CD4-positive, CD25-positive, alpha-beta regulatory T cell (primary cell): ENCODE measurements at regions not wholly inside any gene's neighbourhood (a gene's known extent, or its start where the extent isn't known, plus 50 kb on each side); places are given as distances from the start of the nearest gene placed in this dataset.

Experiments
- ATAC-seq, 2 donors: fragments of 150-1000 bp; cut with Tn5 transposase; one replicate each; pipeline ENCODE4 v1.10.0; 2021; ENCODE audit warnings: low read depth in 2 of 2, moderate number of reproducible peaks in 2 of 2, moderate library complexity in 1 of 2
- DNase-seq, 3 donors: peaks; one replicate each; pipeline versions ENCODE4 v3.0.0 to v3.0.0-alpha.2; 2012 to 2022; ENCODE audit warnings: mixed read lengths in 1 of 3
- H3K27ac ChIP-seq: one replicate; pipeline ENCODE4 v1.7.0; 2013; ENCODE audit warnings: mild to moderate bottlenecking, low read length; ENCODE audit not compliant: insufficient read depth, poor library complexity, severe bottlenecking
- H3K27me3 ChIP-seq: one replicate; pipeline ENCODE4 v1.7.0; 2013; ENCODE audit warnings: low read length; ENCODE audit not compliant: control insufficient read depth, insufficient read depth
- H3K36me3 ChIP-seq: one replicate; pipeline ENCODE4 v1.7.0; 2013; ENCODE audit warnings: mild to moderate bottlenecking, low read length, moderate library complexity; ENCODE audit not compliant: control insufficient read depth, insufficient read depth
- H3K4me1 ChIP-seq: 2 replicates; pipeline ENCODE4 v1.7.0; 2013; ENCODE audit warnings: mild to moderate bottlenecking, low read length; ENCODE audit not compliant: insufficient read depth, control insufficient read depth, poor library complexity, severe bottlenecking
- H3K4me3 ChIP-seq: one replicate; pipeline ENCODE4 v1.7.0; 2013; ENCODE audit warnings: low read depth, mild to moderate bottlenecking, low read length, moderate library complexity
- H3K9me3 ChIP-seq, 2 experiments: 1 replicate in 1 of 2; 2 replicates in 1 of 2; pipeline ENCODE4 v1.7.0; 2013; ENCODE audit warnings: low read length in 2 of 2, mild to moderate bottlenecking in 1 of 2, moderate library complexity in 1 of 2; ENCODE audit not compliant: control insufficient read depth in 2 of 2
- H3K27ac Mint-ChIP-seq, 3 donors: one replicate each; pipeline ENCODE4 v1.8.0; 2020 to 2022; ENCODE audit warnings: mild to moderate bottlenecking in 3 of 3, mixed read lengths in 3 of 3, moderate library complexity in 2 of 3
- H3K27me3 Mint-ChIP-seq: one replicate; pipeline ENCODE4 v1.8.0; 2022; ENCODE audit warnings: mild to moderate bottlenecking, mixed read lengths
- H3K36me3 Mint-ChIP-seq: one replicate; pipeline ENCODE4 v1.8.0; 2020; ENCODE audit warnings: mixed read lengths
- H3K4me1 Mint-ChIP-seq, 4 donors: one replicate each; pipeline ENCODE4 v1.8.0; 2020 to 2022; ENCODE audit warnings: mixed read lengths in 4 of 4, mild to moderate bottlenecking in 1 of 4
- H3K4me3 Mint-ChIP-seq, 4 donors: one replicate each; pipeline ENCODE4 v1.8.0; 2020 to 2022; ENCODE audit warnings: mild to moderate bottlenecking in 4 of 4, mixed read lengths in 4 of 4, moderate library complexity in 3 of 4
- H3K9me3 Mint-ChIP-seq, 7 donors: one replicate each; pipeline ENCODE4 v1.8.0; 2020 to 2022; ENCODE audit warnings: mixed read lengths in 7 of 7, mild to moderate bottlenecking in 3 of 7, moderate library complexity in 2 of 7

DNA sequence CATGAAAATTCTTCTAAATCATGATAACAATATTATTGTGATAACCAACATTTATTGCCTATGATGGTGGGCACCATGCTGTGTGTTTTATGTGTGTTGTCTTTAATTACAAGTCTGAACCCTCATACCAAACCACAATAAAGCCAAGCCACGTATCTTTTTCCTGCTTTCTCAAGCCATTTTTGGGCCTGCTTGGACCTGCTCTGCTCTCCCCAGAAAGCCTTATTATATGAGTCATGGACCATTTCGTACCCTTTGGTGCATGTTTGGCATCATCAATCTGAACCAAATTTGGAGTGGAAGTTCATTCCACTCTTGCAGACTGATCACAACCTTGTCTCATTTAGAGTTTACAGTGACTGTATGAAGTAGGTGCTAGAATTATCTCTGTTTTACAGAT is 87.3 kb upstream of the CD53 start:
- Histone ChIP-seq H3K4me3 (peak overlapping the region; percentile 80), H3K9me3 (peaks cover 0 to 11% of the 10 kb centered on the region in 2 experiments), H3K27ac (peak overlapping the region; percentile 70), H3K27me3 (no peaks in the 10 kb centered on the region), H3K36me3 (no peaks in the 10 kb centered on the region), H3K4me1 (peaks cover 63% of the 10 kb centered on the region)
- H3K4me1 Mint-ChIP-seq, result peaks cover 14 to 85% (median 74%) of the 10 kb centered on the region in 4 donors
- ATAC-seq (no peak), DNase-seq (no peak)
- H3K4me3 Mint-ChIP-seq, result peak overlapping the region in 3 of 4 donors; percentile 20 to 75 (median 66)
- H3K36me3 Mint-ChIP-seq, result peaks cover 3% of the 10 kb centered on the region
- peak overlapping the region; percentile 71 to 93 (median 88) for H3K27ac Mint-ChIP-seq
- H3K9me3 Mint-ChIP-seq, result peaks cover 0 to 22% (median 4%) of the 10 kb centered on the region in 7 donors
- peaks cover 3% of the 10 kb centered on the region for H3K27me3 Mint-ChIP-seq

GRCh38 chr1:110785055-110785454 is 87.9 kb upstream of the CD53 start:
- H3K4me1 ChIP-seq, result peaks cover 65% of the 10 kb centered on the region
- no peak for ATAC-seq
- Mint-ChIP-seq H3K27me3 (peaks cover 5% of the 10 kb centered on the region), H3K27ac (peak overlapping the region; percentile 71 to 93 (median 88)), H3K36me3 (peaks cover 3% of the 10 kb centered on the region), H3K9me3 (peaks cover 0 to 20% (median 2%) of the 10 kb centered on the region in 7 donors), H3K4me3 (peak overlapping the region; percentile 40 to 83 (median 68)), H3K4me1 (peaks cover 14 to 86% (median 75%) of the 10 kb centered on the region in 4 donors)
- H3K36me3 ChIP-seq, result no peaks in the 10 kb centered on the region
- H3K9me3 ChIP-seq, result peaks cover 0 to 11% of the 10 kb centered on the region in 2 experiments
- H3K27me3 ChIP-seq, result no peaks in the 10 kb centered on the region
- peak overlapping the region; percentile 80 for H3K4me3 ChIP-seq
- H3K27ac ChIP-seq, result peak overlapping the region; percentile 70
- DNase-seq, result no peak

- no peaks in the 10 kb centered on the region for H3K9me3 ChIP-seq
- H3K4me1 ChIP-seq, result peaks cover 60% of the 10 kb centered on the region
- Mint-ChIP-seq H3K9me3 (peaks cover 0 to 5% (median 0%) of the 10 kb centered on the region in 7 donors), H3K4me1 (peaks cover 14 to 74% (median 68%) of the 10 kb centered on the region in 4 donors), H3K27ac (peak overlapping the region; percentile 63 to 71 (median 69)), H3K27me3 (peaks cover 5% of the 10 kb centered on the region), H3K36me3 (no peaks in the 10 kb centered on the region), H3K4me3 (peak overlapping the region in 3 of 4 donors; percentile 50 to 69 (median 63))
- peaks cover 3% of the 10 kb centered on the region for H3K27me3 ChIP-seq
- H3K4me3 ChIP-seq, result no peak overlapping the region
- peak; percentile 35 to 86 (median 75) for DNase-seq
- ATAC-seq, result peak; percentile 54 to 61
- no peak overlapping the region for H3K27ac ChIP-seq
- H3K36me3 ChIP-seq, result no peaks in the 10 kb centered on the region
Measured at GRCh38 chr1:110783292-110783918, 89.5 kb upstream of the CD53 start.

GRCh38 chr1:110781525-110781924 is 91.4 kb upstream of the CD53 start:
- Mint-ChIP-seq H3K36me3 (no peaks in the 10 kb centered on the region), H3K27me3 (peaks cover 9% of the 10 kb centered on the region), H3K9me3 (no peaks in the 10 kb centered on the region), H3K4me3 (no peak overlapping the region), H3K4me1 (peaks cover 7 to 55% (median 50%) of the 10 kb centered on the region in 4 donors), H3K27ac (no peak overlapping the region)
- Histone ChIP-seq H3K4me1 (peaks cover 41% of the 10 kb centered on the region), H3K9me3 (no peaks in the 10 kb centered on the region), H3K27ac (no peak overlapping the region), H3K36me3 (no peaks in the 10 kb centered on the region), H3K27me3 (peaks cover 3% of the 10 kb centered on the region), H3K4me3 (no peak overlapping the region)
- no peak for DNase-seq
- ATAC-seq, result no peak

DNA sequence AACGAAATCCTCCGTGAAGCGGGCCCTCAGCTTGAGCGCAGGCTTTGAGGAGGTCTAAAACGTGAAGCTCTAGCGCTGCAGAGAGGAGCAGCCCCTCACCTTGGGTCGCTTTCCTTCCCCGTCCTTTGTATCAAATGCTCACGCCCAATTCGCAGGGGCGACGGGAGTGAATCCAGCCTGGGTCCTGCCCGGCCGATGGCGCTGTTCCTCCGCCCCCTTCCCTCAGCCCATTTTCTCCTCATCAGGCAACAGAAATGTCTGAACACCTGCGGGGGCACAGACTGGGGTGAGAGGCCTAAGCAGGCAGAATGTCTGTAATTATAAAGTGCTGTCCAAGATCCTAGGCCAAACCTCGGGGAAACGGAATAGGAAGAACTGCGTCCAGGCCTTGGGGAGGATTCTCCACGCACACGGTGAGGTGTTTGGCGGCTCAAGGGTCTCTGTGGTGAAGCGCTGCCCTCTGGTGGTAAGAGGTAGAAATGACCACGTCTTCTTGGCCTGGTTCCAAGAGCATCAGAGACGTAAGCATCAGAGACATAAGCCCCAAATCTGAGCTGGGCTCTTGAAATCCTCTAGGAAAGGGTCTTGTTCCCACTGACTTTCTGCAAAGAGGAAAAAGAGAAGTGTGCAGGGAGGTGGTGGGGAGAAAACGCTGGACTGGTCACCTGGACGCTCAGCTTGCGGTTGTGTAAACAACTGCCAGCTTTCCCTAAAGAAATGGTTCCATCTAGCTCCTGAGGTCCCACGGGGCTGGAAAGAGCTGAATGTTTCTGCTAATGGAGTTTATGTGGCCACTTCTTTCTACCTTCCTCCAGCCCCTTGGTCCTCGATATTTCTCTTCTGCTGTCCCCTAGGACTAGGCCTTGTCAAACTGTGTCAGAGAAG is 92.1 kb upstream of the CD53 start:
- no peak overlapping the region for H3K4me3 ChIP-seq
- peak overlapping the region in 1 of 4 donors; percentile 10 for H3K4me3 Mint-ChIP-seq
- no peak overlapping the region for H3K27ac ChIP-seq
- H3K4me1 ChIP-seq, result peaks cover 35% of the 10 kb centered on the region
- H3K4me1 Mint-ChIP-seq, result peaks cover 3 to 49% (median 46%) of the 10 kb centered on the region in 4 donors
- H3K36me3 ChIP-seq, result no peaks in the 10 kb centered on the region
- peak overlapping the region; percentile 18 to 38 (median 20) for H3K27ac Mint-ChIP-seq
- peak; percentile 64 to 88 (median 81) for DNase-seq
- peak; percentile 65 to 72 for ATAC-seq
- peaks cover 9% of the 10 kb centered on the region for H3K27me3 Mint-ChIP-seq
- peaks cover 3% of the 10 kb centered on the region for H3K27me3 ChIP-seq
- H3K36me3 Mint-ChIP-seq, result no peaks in the 10 kb centered on the region
- H3K9me3 ChIP-seq, result no peaks in the 10 kb centered on the region
- no peaks in the 10 kb centered on the region for H3K9me3 Mint-ChIP-seq

- Mint-ChIP-seq H3K36me3 (no peaks in the 10 kb centered on the region), H3K27ac (peak overlapping the region in 1 of 3 donors; percentile 27), H3K4me1 (peaks cover 0 to 37% (median 34%) of the 10 kb centered on the region in 4 donors), H3K4me3 (no peak overlapping the region), H3K27me3 (peaks cover 12% of the 10 kb centered on the region), H3K9me3 (no peaks in the 10 kb centered on the region)
- no peak overlapping the region for H3K27ac ChIP-seq
- H3K4me1 ChIP-seq, result peaks cover 22% of the 10 kb centered on the region
- no peaks in the 10 kb centered on the region for H3K36me3 ChIP-seq
- no peaks in the 10 kb centered on the region for H3K9me3 ChIP-seq
- no peak for ATAC-seq
- peaks cover 3% of the 10 kb centered on the region for H3K27me3 ChIP-seq
- no peak overlapping the region for H3K4me3 ChIP-seq
- no peak for DNase-seq
Measured at GRCh38 chr1:110779636-110780035, 93.3 kb upstream of the CD53 start.

DNA sequence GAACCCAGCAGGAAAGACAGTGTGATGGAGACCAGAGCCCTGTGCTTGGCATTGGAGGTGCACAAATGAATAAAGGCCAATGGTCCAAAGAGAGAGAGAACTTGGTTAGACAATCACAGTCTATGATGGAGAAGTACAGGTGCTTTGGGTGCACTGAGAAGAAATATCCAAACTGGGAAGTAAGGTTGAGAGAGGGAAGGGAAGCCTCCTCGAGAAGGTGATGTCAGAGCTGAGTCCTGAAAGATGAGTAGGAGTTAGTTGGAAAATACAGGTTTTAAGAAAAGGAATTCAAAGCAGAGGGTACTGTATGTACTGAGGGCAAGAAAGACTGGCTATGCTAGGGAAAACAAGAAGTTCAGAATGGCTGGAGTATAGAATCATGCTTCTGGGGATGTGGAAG is 94.1 kb upstream of the CD53 start:
- H3K4me3 Mint-ChIP-seq, result peak overlapping the region in 1 of 4 donors; percentile 12
- H3K36me3 ChIP-seq, result no peaks in the 10 kb centered on the region
- H3K27ac ChIP-seq, result no peak overlapping the region
- no peaks in the 10 kb centered on the region for H3K9me3 ChIP-seq
- no peak for DNase-seq
- ATAC-seq, result no peak
- H3K27ac Mint-ChIP-seq, result peak overlapping the region in 1 of 3 donors; percentile 56
- no peaks in the 10 kb centered on the region for H3K36me3 Mint-ChIP-seq
- no peak overlapping the region for H3K4me3 ChIP-seq
- H3K27me3 ChIP-seq, result peaks cover 3% of the 10 kb centered on the region
- peaks cover 0 to 32% (median 26%) of the 10 kb centered on the region in 4 donors for H3K4me1 Mint-ChIP-seq
- no peaks in the 10 kb centered on the region for H3K9me3 Mint-ChIP-seq
- H3K4me1 ChIP-seq, result peaks cover 14% of the 10 kb centered on the region
- peaks cover 16% of the 10 kb centered on the region for H3K27me3 Mint-ChIP-seq
